Stomach (tissue), 4 donors: ENCODE measurements at regions not wholly inside any gene's neighbourhood (a gene's known extent, or its start where the extent isn't known, plus 50 kb on each side); places are given as distances from the start of the nearest gene placed in this dataset.

Experiments
- CTCF ChIP-seq, 7 experiments: fragments of 450-650 bp in 4 of 7; fragments of 200-600 bp in 3 of 7; sonication (generic) in 3 of 7; IDR thresholded peaks; one replicate each; pipeline ENCODE4 v1.5.1; 2016 to 2019; ENCODE audit warnings: antibody characterized with exemption in 7 of 7, control low read depth in 2 of 7, mild to moderate bottlenecking in 1 of 7
- EP300 ChIP-seq: sonication (generic); formaldehyde crosslinking; IDR thresholded peaks from one replicate; pipeline ENCODE4 v1.6.1; 2017; ENCODE audit warnings: antibody characterized with exemption
- POLR2A ChIP-seq, 4 donors: fragments of 450-650 bp; IDR thresholded peaks; one replicate each; pipeline ENCODE4 v1.6.1; 2016; ENCODE audit warnings: antibody characterized with exemption in 4 of 4, control low read depth in 2 of 4, mild to moderate bottlenecking in 1 of 4, moderate library complexity in 1 of 4
- POLR2AphosphoS5 ChIP-seq, 3 donors: sonication (generic); formaldehyde crosslinking; IDR thresholded peaks; one replicate each; pipeline ENCODE4 v1.6.1; 2016; ENCODE audit warnings: antibody characterized with exemption in 3 of 3

GRCh38 chr16:5826332-5826731 is 728.7 kb upstream of the EEF2KMT start:
- no peak for TF ChIP-seq CTCF (IDR thresholded peaks at IDR 0.05)
- no peak for TF ChIP-seq POLR2AphosphoS5 (IDR thresholded peaks at IDR 0.05)
- no peak for TF ChIP-seq EP300
- TF ChIP-seq POLR2A (IDR thresholded peaks at IDR 0.05) = no peak
